HG02852 (cell line): ENCODE measurements at regions not wholly inside any gene's neighbourhood (a gene's known extent, or its start where the extent isn't known, plus 50 kb on each side); places are given as distances from the start of the nearest gene placed in this dataset.
"Not testable (repeated sequence)": the region's sequence is repeated elsewhere in the genome, so short reads cannot be mapped to it uniquely, and the experiment has no call there.

Experiments
- ATAC-seq: cut with Tn5 transposase; IDR thresholded peaks from one replicate; pipeline ENCODE4 v1.9.1; 2021; ENCODE audit warnings: mild to moderate bottlenecking, moderate library complexity; ENCODE audit not compliant: unreplicated experiment

GRCh38 chr3:163504974-163505373, 1573.3 kb downstream of the SI start:
- ATAC-seq, result no peak

- not testable (repeated sequence) for ATAC-seq
Observed at GRCh38 chr3:163499736-163500219, 1578.5 kb downstream of the SI start.

GRCh38 chr3:163498842-163499735, 1579.2 kb downstream of the SI start:
- ATAC-seq, result not testable (repeated sequence)

GRCh38 chr3:163491714-163492113, 1586.6 kb downstream of the SI start:
- no peak for ATAC-seq

GRCh38 chr3:163490119-163490518, 1588.2 kb downstream of the SI start:
- ATAC-seq, result peak; percentile 94

- no peak for ATAC-seq
Observed at GRCh38 chr3:163482695-163483094, 1595.6 kb downstream of the SI start.

- ATAC-seq, result no peak
Observed at GRCh38 chr3:163481738-163482137, 1596.6 kb downstream of the SI start.

GRCh38 chr3:163476179-163476578, 1602.1 kb downstream of the SI start:
- ATAC-seq, result no peak

GRCh38 chr3:163474766-163475165, 1603.5 kb downstream of the SI start:
- ATAC-seq, result no peak

GRCh38 chr3:163468531-163469335, 1609.6 kb downstream of the SI start:
- no peak for ATAC-seq

GRCh38 chr3:163462446-163462845, 1615.8 kb downstream of the SI start:
- no peak for ATAC-seq

- ATAC-seq, result no peak
Observed at GRCh38 chr3:163450698-163451097, 1627.6 kb downstream of the SI start.

GRCh38 chr3:163438760-163439159, 1639.5 kb downstream of the SI start:
- no peak for ATAC-seq

- ATAC-seq, result no peak
Observed at GRCh38 chr3:163422671-163423070, 1655.6 kb downstream of the SI start.

GRCh38 chr3:163391407-163392181, 1686.7 kb downstream of the SI start:
- ATAC-seq, result no peak

GRCh38 chr3:163384383-163384782, 1693.9 kb downstream of the SI start:
- ATAC-seq, result no peak

GRCh38 chr3:163382183-163382582, 1696.1 kb downstream of the SI start:
- no peak for ATAC-seq

- no peak for ATAC-seq
Observed at GRCh38 chr3:163368168-163368567, 1710.1 kb downstream of the SI start.

GRCh38 chr3:163364717-163365116, 1713.6 kb downstream of the SI start:
- ATAC-seq, result no peak

- ATAC-seq, result no peak
Observed at GRCh38 chr3:163362151-163362550, 1716.1 kb downstream of the SI start.

- not testable (repeated sequence) for ATAC-seq
Observed at GRCh38 chr3:163361357-163361878, 1716.9 kb downstream of the SI start.
